Liver (tissue), 8 donors: ENCODE measurements at regions not wholly inside any gene's neighbourhood (a gene's known extent, or its start where the extent isn't known, plus 50 kb on each side); places are given as distances from the start of the nearest gene placed in this dataset.

Source experiments
- DNase-seq: peaks from one replicate; pipeline ENCODE4 v3.0.0-alpha.2; 2017; ENCODE audit warnings: low spot score
- H3K27ac ChIP-seq, 2 donors: one replicate each; pipeline ENCODE4 v1.7.0; 2013; ENCODE audit warnings: inconsistent platforms in 2 of 2, low read length in 2 of 2, control low read depth in 1 of 2, low read depth in 1 of 2, mild to moderate bottlenecking in 1 of 2
- H3K27me3 ChIP-seq, 4 donors: one replicate each; pipeline versions ENCODE4 v1.6.1 to v1.7.0; 2013; ENCODE audit warnings: low read length in 3 of 4, inconsistent platforms in 1 of 4, mild to moderate bottlenecking in 1 of 4, moderate library complexity in 1 of 4; ENCODE audit not compliant: control insufficient read depth in 4 of 4, insufficient read depth in 4 of 4
- H3K36me3 ChIP-seq, 4 donors: one replicate each; pipeline versions ENCODE4 v1.6.1 to v1.7.0; 2013; ENCODE audit warnings: low read length in 3 of 4, mild to moderate bottlenecking in 3 of 4, low read depth in 1 of 4, moderate library complexity in 1 of 4; ENCODE audit not compliant: control insufficient read depth in 4 of 4, insufficient read depth in 3 of 4
- H3K4me1 ChIP-seq, 4 donors: one replicate each; pipeline versions ENCODE4 v1.6.1 to v1.7.0; 2013; ENCODE audit warnings: low read length in 3 of 4, mild to moderate bottlenecking in 3 of 4, moderate library complexity in 1 of 4; ENCODE audit not compliant: control insufficient read depth in 4 of 4, insufficient read depth in 4 of 4
- H3K4me3 ChIP-seq, 3 donors: one replicate each; pipeline versions ENCODE4 v1.6.1 to v1.7.0; 2013; ENCODE audit warnings: low read length in 3 of 3, control low read depth in 1 of 3, low read depth in 1 of 3, mild to moderate bottlenecking in 1 of 3
- H3K9ac ChIP-seq, 2 donors: one replicate each; pipeline ENCODE4 v1.7.0; 2013; ENCODE audit warnings: low read length in 2 of 2, mild to moderate bottlenecking in 2 of 2, moderate library complexity in 2 of 2, control low read depth in 1 of 2, low read depth in 1 of 2
- H3K9me3 ChIP-seq, 4 donors: one replicate each; pipeline versions ENCODE4 v1.6.1 to v1.7.0; 2013; ENCODE audit warnings: low read length in 3 of 4; ENCODE audit not compliant: control insufficient read depth in 4 of 4
- EGR1 ChIP-seq, 2 donors: IDR thresholded peaks; 2 replicates each; pipeline ENCODE4 v1.6.1; 2016 to 2018; ENCODE audit warnings: antibody characterized with exemption in 2 of 2, low read depth in 2 of 2
- FOXA1 ChIP-seq: IDR thresholded peaks from 2 replicates; pipeline ENCODE4 v1.6.1; 2016; ENCODE audit warnings: antibody characterized with exemption
- FOXA2 ChIP-seq: IDR thresholded peaks from 2 replicates; pipeline ENCODE4 v1.6.1; 2016; ENCODE audit warnings: antibody characterized with exemption
- GABPA ChIP-seq, 2 donors: IDR thresholded peaks in 1 of 2; conservative IDR thresholded peaks in 1 of 2; 2 replicates each; pipeline ENCODE4 v1.6.1; 2016; ENCODE audit warnings: antibody characterized with exemption in 2 of 2, mild to moderate bottlenecking in 1 of 2, moderate library complexity in 1 of 2
- HNF4A ChIP-seq, 2 donors: conservative IDR thresholded peaks; 2 replicates each; pipeline ENCODE4 v1.6.1; 2016; ENCODE audit warnings: antibody characterized with exemption in 2 of 2, mild to moderate bottlenecking in 2 of 2
- HNF4G ChIP-seq: IDR thresholded peaks from 2 replicates; pipeline ENCODE4 v1.6.1; 2016; ENCODE audit warnings: antibody characterized with exemption
- JUND ChIP-seq, 2 donors: IDR thresholded peaks; 2 replicates each; pipeline ENCODE4 v1.6.1; 2016; ENCODE audit warnings: antibody characterized with exemption in 2 of 2
- NR2F2 ChIP-seq: IDR thresholded peaks from 2 replicates; pipeline ENCODE4 v1.6.1; 2016; ENCODE audit warnings: antibody characterized with exemption
- RAD21 ChIP-seq, 2 donors: IDR thresholded peaks; 2 replicates each; pipeline ENCODE4 v1.6.1; 2016; ENCODE audit warnings: antibody characterized with exemption in 2 of 2, mild to moderate bottlenecking in 2 of 2
- RXRA ChIP-seq, 2 donors: IDR thresholded peaks; 2 replicates each; pipeline ENCODE4 v1.6.1; 2017 to 2018; ENCODE audit warnings: antibody characterized with exemption in 2 of 2, mild to moderate bottlenecking in 1 of 2
- SP1 ChIP-seq: IDR thresholded peaks from 2 replicates; pipeline ENCODE4 v1.6.1; 2018; ENCODE audit warnings: antibody characterized with exemption, mild to moderate bottlenecking
- TAF1 ChIP-seq: conservative IDR thresholded peaks from 2 replicates; pipeline ENCODE4 v1.6.1; 2016; ENCODE audit warnings: antibody characterized with exemption, mild to moderate bottlenecking
- YY1 ChIP-seq: IDR thresholded peaks from 2 replicates; pipeline ENCODE4 v1.6.1; 2016; ENCODE audit warnings: antibody characterized with exemption, mild to moderate bottlenecking
- WGBS: extraction: QIAGEN DNeasy Blood & Tissue Kit; methylation state at CpG from one replicate; pipeline ENCODE4 v1.1.7; 2013; 5-methylcytosine and 5-hydroxymethylcytosine counted together
- TF ChIP-seq, protein P1 (sequence below): IDR thresholded peaks from 2 replicates; pipeline ENCODE4 v1.6.1; 2016; ENCODE audit warnings: antibody characterized with exemption
- TF ChIP-seq, protein P2 (sequence below): IDR thresholded peaks from 2 replicates; pipeline ENCODE4 v1.6.1; 2016; ENCODE audit warnings: antibody characterized with exemption, mild to moderate bottlenecking
- TF ChIP-seq, protein P3 (sequence below): IDR thresholded peaks from 2 replicates; pipeline ENCODE4 v1.6.1; 2016; ENCODE audit warnings: antibody characterized with exemption
- TF ChIP-seq, protein P4 (sequence below): fragments of 150-350 bp; IDR thresholded peaks from 2 replicates; pipeline ENCODE4 v1.5.1; 2017; ENCODE audit warnings: improper control_type of control experiment, low read depth, low read length; ENCODE audit not compliant: missing input control
- TF ChIP-seq, protein P5 (sequence below): IDR thresholded peaks from 2 replicates; pipeline ENCODE4 v1.6.1; 2016; ENCODE audit warnings: antibody characterized with exemption
- donor health status: healthy.
- donor health status: healthy.
- donor health status: healthy.
- donor health status: healthy.
- donor health status: healthy.

DNA sequence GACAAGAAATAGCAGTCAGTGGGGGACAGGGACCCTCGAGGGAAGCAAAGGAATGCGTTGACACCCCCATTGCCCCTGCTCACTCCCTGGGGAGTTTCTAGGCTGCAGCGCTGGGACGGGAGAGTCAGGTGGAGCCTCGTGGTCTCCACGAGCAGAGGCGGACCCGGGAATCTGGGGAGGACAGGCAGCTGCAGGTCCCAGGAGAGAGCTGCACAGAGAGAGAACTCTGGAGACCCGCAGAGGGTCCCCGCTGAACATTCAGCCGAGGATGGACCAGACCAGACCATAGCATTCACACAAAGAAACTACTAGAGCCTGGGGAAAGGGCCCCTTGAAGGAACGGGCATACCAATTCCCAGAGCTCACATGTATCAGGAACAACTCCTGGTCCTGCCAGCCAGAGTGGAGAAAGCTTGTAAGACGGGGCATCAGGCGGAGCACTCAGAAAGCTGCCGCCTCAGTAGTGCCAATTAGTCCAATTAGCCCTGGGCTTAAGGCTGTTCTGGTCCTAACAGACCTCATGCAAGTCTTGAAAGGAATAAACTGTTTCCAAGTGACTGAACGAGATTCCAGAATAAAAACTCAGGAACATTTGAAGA is 966.7 kb upstream of the ZNF722 start:
- H3K4me1 ChIP-seq: no peaks in the 10 kb centered on the region
- H3K9me3 ChIP-seq: peaks cover 0 to 10% (median 0%) of the 10 kb centered on the region in 4 donors
- H3K36me3 ChIP-seq: no peaks in the 10 kb centered on the region
- H3K9ac ChIP-seq: no peak overlapping the region
- TF ChIP-seq GABPA (IDR thresholded peaks at IDR 0.05 in 1 of 2, conservative IDR thresholded peaks at IDR 0.05 in 1 of 2): no peak
- TF ChIP-seq HNF4G: no peak
- TF ChIP-seq RAD21 (IDR thresholded peaks at IDR 0.05): no peak
- TF ChIP-seq FOXA1: no peak
- TF ChIP-seq, protein P1, sequence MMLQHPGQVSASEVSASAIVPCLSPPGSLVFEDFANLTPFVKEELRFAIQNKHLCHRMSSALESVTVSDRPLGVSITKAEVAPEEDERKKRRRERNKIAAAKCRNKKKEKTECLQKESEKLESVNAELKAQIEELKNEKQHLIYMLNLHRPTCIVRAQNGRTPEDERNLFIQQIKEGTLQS: no peak
- no peak for TF ChIP-seq EGR1 (IDR thresholded peaks at IDR 0.05; ENCODE audit: low read depth in 2 of 2)
- no peak for TF ChIP-seq NR2F2
- TF ChIP-seq, protein P2, sequence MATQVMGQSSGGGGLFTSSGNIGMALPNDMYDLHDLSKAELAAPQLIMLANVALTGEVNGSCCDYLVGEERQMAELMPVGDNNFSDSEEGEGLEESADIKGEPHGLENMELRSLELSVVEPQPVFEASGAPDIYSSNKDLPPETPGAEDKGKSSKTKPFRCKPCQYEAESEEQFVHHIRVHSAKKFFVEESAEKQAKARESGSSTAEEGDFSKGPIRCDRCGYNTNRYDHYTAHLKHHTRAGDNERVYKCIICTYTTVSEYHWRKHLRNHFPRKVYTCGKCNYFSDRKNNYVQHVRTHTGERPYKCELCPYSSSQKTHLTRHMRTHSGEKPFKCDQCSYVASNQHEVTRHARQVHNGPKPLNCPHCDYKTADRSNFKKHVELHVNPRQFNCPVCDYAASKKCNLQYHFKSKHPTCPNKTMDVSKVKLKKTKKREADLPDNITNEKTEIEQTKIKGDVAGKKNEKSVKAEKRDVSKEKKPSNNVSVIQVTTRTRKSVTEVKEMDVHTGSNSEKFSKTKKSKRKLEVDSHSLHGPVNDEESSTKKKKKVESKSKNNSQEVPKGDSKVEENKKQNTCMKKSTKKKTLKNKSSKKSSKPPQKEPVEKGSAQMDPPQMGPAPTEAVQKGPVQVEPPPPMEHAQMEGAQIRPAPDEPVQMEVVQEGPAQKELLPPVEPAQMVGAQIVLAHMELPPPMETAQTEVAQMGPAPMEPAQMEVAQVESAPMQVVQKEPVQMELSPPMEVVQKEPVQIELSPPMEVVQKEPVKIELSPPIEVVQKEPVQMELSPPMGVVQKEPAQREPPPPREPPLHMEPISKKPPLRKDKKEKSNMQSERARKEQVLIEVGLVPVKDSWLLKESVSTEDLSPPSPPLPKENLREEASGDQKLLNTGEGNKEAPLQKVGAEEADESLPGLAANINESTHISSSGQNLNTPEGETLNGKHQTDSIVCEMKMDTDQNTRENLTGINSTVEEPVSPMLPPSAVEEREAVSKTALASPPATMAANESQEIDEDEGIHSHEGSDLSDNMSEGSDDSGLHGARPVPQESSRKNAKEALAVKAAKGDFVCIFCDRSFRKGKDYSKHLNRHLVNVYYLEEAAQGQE: no peak
- TF ChIP-seq, protein P3, sequence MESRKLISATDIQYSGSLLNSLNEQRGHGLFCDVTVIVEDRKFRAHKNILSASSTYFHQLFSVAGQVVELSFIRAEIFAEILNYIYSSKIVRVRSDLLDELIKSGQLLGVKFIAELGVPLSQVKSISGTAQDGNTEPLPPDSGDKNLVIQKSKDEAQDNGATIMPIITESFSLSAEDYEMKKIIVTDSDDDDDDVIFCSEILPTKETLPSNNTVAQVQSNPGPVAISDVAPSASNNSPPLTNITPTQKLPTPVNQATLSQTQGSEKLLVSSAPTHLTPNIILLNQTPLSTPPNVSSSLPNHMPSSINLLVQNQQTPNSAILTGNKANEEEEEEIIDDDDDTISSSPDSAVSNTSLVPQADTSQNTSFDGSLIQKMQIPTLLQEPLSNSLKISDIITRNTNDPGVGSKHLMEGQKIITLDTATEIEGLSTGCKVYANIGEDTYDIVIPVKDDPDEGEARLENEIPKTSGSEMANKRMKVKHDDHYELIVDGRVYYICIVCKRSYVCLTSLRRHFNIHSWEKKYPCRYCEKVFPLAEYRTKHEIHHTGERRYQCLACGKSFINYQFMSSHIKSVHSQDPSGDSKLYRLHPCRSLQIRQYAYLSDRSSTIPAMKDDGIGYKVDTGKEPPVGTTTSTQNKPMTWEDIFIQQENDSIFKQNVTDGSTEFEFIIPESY: no peak
- TF ChIP-seq HNF4A (conservative IDR thresholded peaks at IDR 0.05): no peak
- TF ChIP-seq, protein P4, sequence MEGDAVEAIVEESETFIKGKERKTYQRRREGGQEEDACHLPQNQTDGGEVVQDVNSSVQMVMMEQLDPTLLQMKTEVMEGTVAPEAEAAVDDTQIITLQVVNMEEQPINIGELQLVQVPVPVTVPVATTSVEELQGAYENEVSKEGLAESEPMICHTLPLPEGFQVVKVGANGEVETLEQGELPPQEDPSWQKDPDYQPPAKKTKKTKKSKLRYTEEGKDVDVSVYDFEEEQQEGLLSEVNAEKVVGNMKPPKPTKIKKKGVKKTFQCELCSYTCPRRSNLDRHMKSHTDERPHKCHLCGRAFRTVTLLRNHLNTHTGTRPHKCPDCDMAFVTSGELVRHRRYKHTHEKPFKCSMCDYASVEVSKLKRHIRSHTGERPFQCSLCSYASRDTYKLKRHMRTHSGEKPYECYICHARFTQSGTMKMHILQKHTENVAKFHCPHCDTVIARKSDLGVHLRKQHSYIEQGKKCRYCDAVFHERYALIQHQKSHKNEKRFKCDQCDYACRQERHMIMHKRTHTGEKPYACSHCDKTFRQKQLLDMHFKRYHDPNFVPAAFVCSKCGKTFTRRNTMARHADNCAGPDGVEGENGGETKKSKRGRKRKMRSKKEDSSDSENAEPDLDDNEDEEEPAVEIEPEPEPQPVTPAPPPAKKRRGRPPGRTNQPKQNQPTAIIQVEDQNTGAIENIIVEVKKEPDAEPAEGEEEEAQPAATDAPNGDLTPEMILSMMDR: no peak
- no peak for TF ChIP-seq RXRA (IDR thresholded peaks at IDR 0.05)
- no peak for TF ChIP-seq YY1
- no peak for TF ChIP-seq SP1
- DNase-seq: no peak
- no peak overlapping the region for H3K4me3 ChIP-seq
- H3K27me3 ChIP-seq: no peaks in the 10 kb centered on the region
- H3K27ac ChIP-seq: no peak overlapping the region
- WGBS: 69% methylated on average over 16 of the region's 16 CpGs

DNA sequence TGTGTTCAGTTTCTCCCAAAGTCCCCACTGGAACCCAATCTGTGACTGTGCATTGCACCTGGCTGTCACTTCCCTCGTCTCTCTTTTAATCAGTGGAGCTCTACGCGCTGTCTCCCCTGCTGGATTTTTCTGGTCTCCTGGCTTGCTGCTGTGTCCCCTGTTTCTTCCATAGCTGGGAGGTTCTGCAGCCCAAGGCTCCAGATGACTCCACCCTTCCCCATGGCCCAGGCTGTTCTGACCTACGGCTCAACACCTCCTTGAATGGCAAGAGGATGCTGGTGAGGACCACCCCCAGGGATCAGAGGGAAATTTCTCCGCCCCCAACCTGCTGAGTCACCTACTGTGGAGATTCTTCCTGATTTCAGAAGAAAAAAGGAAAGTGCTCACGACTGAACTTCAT is 961.4 kb upstream of the ZNF722 start:
- no peaks in the 10 kb centered on the region for H3K36me3 ChIP-seq
- 56% methylated on average over 6 of the region's 6 CpGs for WGBS
- no peak for DNase-seq
- H3K4me3 ChIP-seq: no peak overlapping the region
- no peaks in the 10 kb centered on the region for H3K4me1 ChIP-seq
- peaks cover 0 to 10% (median under 1%) of the 10 kb centered on the region in 4 donors for H3K9me3 ChIP-seq
- no peak overlapping the region for H3K27ac ChIP-seq
- no peaks in the 10 kb centered on the region for H3K27me3 ChIP-seq
- H3K9ac ChIP-seq: no peak overlapping the region
- TF ChIP-seq JUND (IDR thresholded peaks at IDR 0.05): no peak
- TF ChIP-seq, protein P5, sequence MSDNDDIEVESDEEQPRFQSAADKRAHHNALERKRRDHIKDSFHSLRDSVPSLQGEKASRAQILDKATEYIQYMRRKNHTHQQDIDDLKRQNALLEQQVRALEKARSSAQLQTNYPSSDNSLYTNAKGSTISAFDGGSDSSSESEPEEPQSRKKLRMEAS: no peak
- TF ChIP-seq NR2F2: no peak
- no peak for TF ChIP-seq EGR1 (IDR thresholded peaks at IDR 0.05; ENCODE audit: low read depth in 2 of 2)
- TF ChIP-seq, protein P1: no peak
- no peak for TF ChIP-seq GABPA (IDR thresholded peaks at IDR 0.05 in 1 of 2, conservative IDR thresholded peaks at IDR 0.05 in 1 of 2)
- TF ChIP-seq YY1: no peak
- no peak for TF ChIP-seq FOXA2
- TF ChIP-seq TAF1: no peak
- TF ChIP-seq FOXA1: no peak
- TF ChIP-seq SP1: no peak
- TF ChIP-seq HNF4G: no peak
- TF ChIP-seq, protein P4: no peak
- no peak for TF ChIP-seq RAD21 (IDR thresholded peaks at IDR 0.05)
- no peak for TF ChIP-seq RXRA (IDR thresholded peaks at IDR 0.05)
